ENCODE measurements at regions not wholly inside any gene's neighbourhood (a gene's known extent, or its start where the extent isn't known, plus 50 kb on each side); places are given as distances from the start of the nearest gene placed in this dataset.
"Not testable (repeated sequence)": the region's sequence is repeated elsewhere in the genome, so short reads cannot be mapped to it uniquely, and the experiment has no call there.

- Mint-ChIP-seq H3K36me3 (ENCODE audit: low read depth) (no peaks in the 10 kb centered on the region), H3K9me3 (peaks cover 2% of the 10 kb centered on the region)
Observed at GRCh38 chr6:154606860-154607259, 96.4 kb upstream of the CNKSR3 start.

GRCh38 chr6:154611241-154611640 is 100.8 kb upstream of the CNKSR3 start:
- H3K9me3 Mint-ChIP-seq, result peaks cover 4% of the 10 kb centered on the region
- DNase-seq, result no peak
- H3K27ac Mint-ChIP-seq, result peak overlapping the region; percentile 48
- intact Hi-C loops (cut with micrococcal nuclease), result no loop called here
- H3K4me1 Mint-ChIP-seq, result peaks cover 20% of the 10 kb centered on the region
- no peaks in the 10 kb centered on the region for H3K36me3 Mint-ChIP-seq (ENCODE audit: low read depth)
- no peak overlapping the region for H3K4me3 Mint-ChIP-seq
- no peaks in the 10 kb centered on the region for H3K27me3 Mint-ChIP-seq

More at GRCh38 chr6:154606860-154607259, 96.4 kb upstream of the CNKSR3 start:
- intact Hi-C loops (cut with micrococcal nuclease), result loop anchor here (1.0 to 5.0 kb wide), 6 partner anchors 70 to 565 kb away; partner anchors contain the start of gene SCAF8
- H3K4me1 Mint-ChIP-seq, result peaks cover 34% of the 10 kb centered on the region
- peak overlapping the region; percentile 57 for H3K4me3 Mint-ChIP-seq
- peak overlapping the region; percentile 82 for H3K27ac Mint-ChIP-seq
- H3K27me3 Mint-ChIP-seq, result no peaks in the 10 kb centered on the region
- no peak for DNase-seq

- Mint-ChIP-seq H3K27ac (no peak overlapping the region), H3K27me3 (no peaks in the 10 kb centered on the region)
Observed at GRCh38 chr6:154611847-154612246, 101.4 kb upstream of the CNKSR3 start.

GRCh38 chr6:154613137-154613676 is 102.7 kb upstream of the CNKSR3 start:
- Mint-ChIP-seq H3K4me1 (peaks cover 8% of the 10 kb centered on the region), H3K27ac (no peak overlapping the region), H3K9me3 (peaks cover 4% of the 10 kb centered on the region), H3K36me3 (ENCODE audit: low read depth) (no peaks in the 10 kb centered on the region), H3K4me3 (no peak overlapping the region), H3K27me3 (no peaks in the 10 kb centered on the region)
- DNase-seq, result no peak
- intact Hi-C loops (cut with micrococcal nuclease), result no loop called here

More at GRCh38 chr6:154611847-154612246, 101.4 kb upstream of the CNKSR3 start:
- no peaks in the 10 kb centered on the region for H3K36me3 Mint-ChIP-seq (ENCODE audit: low read depth)
- H3K4me3 Mint-ChIP-seq, result no peak overlapping the region
- H3K4me1 Mint-ChIP-seq, result peaks cover 14% of the 10 kb centered on the region
- DNase-seq, result no peak
- intact Hi-C loops (cut with micrococcal nuclease), result no loop called here
- peaks cover 4% of the 10 kb centered on the region for H3K9me3 Mint-ChIP-seq

GRCh38 chr6:154614101-154614500 is 103.6 kb upstream of the CNKSR3 start:
- H3K27ac Mint-ChIP-seq, result no peak overlapping the region
- peaks cover 8% of the 10 kb centered on the region for H3K4me1 Mint-ChIP-seq
- H3K36me3 Mint-ChIP-seq (ENCODE audit: low read depth), result no peaks in the 10 kb centered on the region
- no peaks in the 10 kb centered on the region for H3K27me3 Mint-ChIP-seq
- intact Hi-C loops (cut with micrococcal nuclease), result no loop called here
- no peak for DNase-seq
- peaks cover 4% of the 10 kb centered on the region for H3K9me3 Mint-ChIP-seq
- H3K4me3 Mint-ChIP-seq, result no peak overlapping the region

GRCh38 chr6:154614641-154615040 is 104.2 kb upstream of the CNKSR3 start:
- intact Hi-C loops (cut with micrococcal nuclease), result no loop called here
- H3K4me1 Mint-ChIP-seq, result peaks cover 8% of the 10 kb centered on the region
- H3K27ac Mint-ChIP-seq, result no peak overlapping the region
- peaks cover under 1% of the 10 kb centered on the region for H3K27me3 Mint-ChIP-seq
- no peaks in the 10 kb centered on the region for H3K36me3 Mint-ChIP-seq (ENCODE audit: low read depth)
- peaks cover 7% of the 10 kb centered on the region for H3K9me3 Mint-ChIP-seq
- no peak overlapping the region for H3K4me3 Mint-ChIP-seq
- no peak for DNase-seq

GRCh38 chr6:154615483-154616025 is 105.1 kb upstream of the CNKSR3 start:
- DNase-seq, result no peak
- intact Hi-C loops (cut with micrococcal nuclease), result no loop called here
- no peak overlapping the region for H3K4me3 Mint-ChIP-seq

GRCh38 chr6:154617175-154617574 is 106.7 kb upstream of the CNKSR3 start:
- Mint-ChIP-seq H3K4me3 (no peak overlapping the region), H3K9me3 (peaks cover 6% of the 10 kb centered on the region), H3K36me3 (ENCODE audit: low read depth) (no peaks in the 10 kb centered on the region), H3K27ac (no peak overlapping the region), H3K4me1 (peaks cover 3% of the 10 kb centered on the region), H3K27me3 (peaks cover 5% of the 10 kb centered on the region)
- no peak for DNase-seq
- intact Hi-C loops (cut with micrococcal nuclease), result no loop called here

More at GRCh38 chr6:154615483-154616025, 105.1 kb upstream of the CNKSR3 start:
- Mint-ChIP-seq H3K9me3 (peaks cover 10% of the 10 kb centered on the region), H3K4me1 (peaks cover 8% of the 10 kb centered on the region), H3K36me3 (ENCODE audit: low read depth) (no peaks in the 10 kb centered on the region), H3K27me3 (peaks cover 3% of the 10 kb centered on the region), H3K27ac (no peak overlapping the region)

- intact Hi-C loops (cut with micrococcal nuclease), result no loop called here
- no peak for DNase-seq
- Mint-ChIP-seq H3K4me3 (no peak overlapping the region), H3K27ac (no peak overlapping the region), H3K4me1 (no peaks in the 10 kb centered on the region), H3K36me3 (ENCODE audit: low read depth) (no peaks in the 10 kb centered on the region), H3K27me3 (peaks cover 5% of the 10 kb centered on the region), H3K9me3 (peaks cover 6% of the 10 kb centered on the region)
Observed at GRCh38 chr6:154619146-154619545, 108.7 kb upstream of the CNKSR3 start.

GRCh38 chr6:154621686-154622085 is 111.2 kb upstream of the CNKSR3 start:
- Mint-ChIP-seq H3K4me1 (no peaks in the 10 kb centered on the region), H3K36me3 (ENCODE audit: low read depth) (no peaks in the 10 kb centered on the region), H3K4me3 (no peak overlapping the region), H3K27me3 (peaks cover 5% of the 10 kb centered on the region), H3K9me3 (peaks cover 10% of the 10 kb centered on the region), H3K27ac (no peak overlapping the region)
- no peak for DNase-seq
- intact Hi-C loops (cut with micrococcal nuclease), result no loop called here

GRCh38 chr6:154622618-154623336 is 110.4 kb upstream of the SCAF8 start:
- Mint-ChIP-seq H3K4me1 (no peaks in the 10 kb centered on the region), H3K9me3 (peaks cover 10% of the 10 kb centered on the region), H3K27me3 (peaks cover 6% of the 10 kb centered on the region), H3K36me3 (ENCODE audit: low read depth) (no peaks in the 10 kb centered on the region), H3K4me3 (no peak overlapping the region), H3K27ac (no peak overlapping the region)
- DNase-seq, result no peak
- intact Hi-C loops (cut with micrococcal nuclease), result no loop called here

GRCh38 chr6:154623391-154623790 is 109.8 kb upstream of the SCAF8 start:
- DNase-seq, result no peak
- Mint-ChIP-seq H3K9me3 (peaks cover 10% of the 10 kb centered on the region), H3K27me3 (peaks cover 8% of the 10 kb centered on the region), H3K27ac (no peak overlapping the region), H3K4me1 (no peaks in the 10 kb centered on the region), H3K4me3 (no peak overlapping the region), H3K36me3 (ENCODE audit: low read depth) (no peaks in the 10 kb centered on the region)
- intact Hi-C loops (cut with micrococcal nuclease), result no loop called here

- DNase-seq, result no peak
- Mint-ChIP-seq H3K4me3 (no peak overlapping the region), H3K36me3 (ENCODE audit: low read depth) (no peaks in the 10 kb centered on the region), H3K4me1 (no peaks in the 10 kb centered on the region), H3K9me3 (peaks cover 10% of the 10 kb centered on the region), H3K27ac (no peak overlapping the region), H3K27me3 (peaks cover 11% of the 10 kb centered on the region)
- intact Hi-C loops (cut with micrococcal nuclease), result no loop called here
Observed at GRCh38 chr6:154624038-154624599, 109.1 kb upstream of the SCAF8 start.

GRCh38 chr6:154624727-154625126 is 108.5 kb upstream of the SCAF8 start:
- H3K4me1 Mint-ChIP-seq; H3K9me3 Mint-ChIP-seq; DNase-seq; H3K36me3 Mint-ChIP-seq (ENCODE audit: low read depth); H3K27ac Mint-ChIP-seq; H3K27me3 Mint-ChIP-seq; intact Hi-C loops (cut with micrococcal nuclease); H3K4me3 Mint-ChIP-seq: not testable (repeated sequence)

Measured in activated CD4-positive, alpha-beta T cell treated with anti-CD3 and anti-CD28 coated beads, Interleukin-2, amount 10 ng/mL, durations not matched to agents 24 days and 14 days (primary cell).